ENCODE measurements at regions not wholly inside any gene's neighbourhood (a gene's known extent, or its start where the extent isn't known, plus 50 kb on each side); places are given as distances from the start of the nearest gene placed in this dataset.
"Not testable (repeated sequence)": the region's sequence is repeated elsewhere in the genome, so short reads cannot be mapped to it uniquely, and the experiment has no call there.

- Histone ChIP-seq H3K9me3 (ENCODE audit: control insufficient read depth, insufficient read depth, low read length) (no peaks in the 10 kb centered on the region), H3K27ac (ENCODE audit: low read depth, low read length) (no peak overlapping the region), H3K9me2 (replicated peaks; ENCODE audit: control insufficient read depth, low read length) (no peaks in the 10 kb centered on the region), H3K36me3 (ENCODE audit: control insufficient read depth, low read length) (no peaks in the 10 kb centered on the region), H3K79me2 (ENCODE audit: control insufficient read depth, low read length) (no peaks in the 10 kb centered on the region), H3K27me3 (ENCODE audit: control insufficient read depth, low read length) (no peaks in the 10 kb centered on the region), H4K20me1 (ENCODE audit: control insufficient read depth, insufficient read depth, low read depth, low read length) (no peaks in the 10 kb centered on the region), H3K4me3 (ENCODE audit: low read length) (no peak overlapping the region), H3K4me2 (ENCODE audit: low read length) (no peak overlapping the region), H3F3A (ENCODE audit: control insufficient read depth, insufficient read depth) (no peaks in the 10 kb centered on the region), H3K4me1 (ENCODE audit: control insufficient read depth, low read length) (no peaks in the 10 kb centered on the region)
- TF ChIP-seq CTCF (IDR thresholded peaks at IDR 0.05; ENCODE audit: low read depth, low read length, poor library complexity, severe bottlenecking) (peak; percentile 68), EZH2phosphoT487 (IDR thresholded peaks at IDR 0.05; ENCODE audit: borderline replicate concordance, low read length) (no peak)
Measured at GRCh38 chr10:118423800-118424442, 81.8 kb upstream of the FAM204A start.

- Histone ChIP-seq H3K79me2 (ENCODE audit: control insufficient read depth, low read length) (no peaks in the 10 kb centered on the region), H4K20me1 (ENCODE audit: control insufficient read depth, insufficient read depth, low read depth, low read length) (no peaks in the 10 kb centered on the region), H3K9me2 (replicated peaks; ENCODE audit: control insufficient read depth, low read length) (no peaks in the 10 kb centered on the region), H3K9me3 (ENCODE audit: control insufficient read depth, insufficient read depth, low read length) (no peaks in the 10 kb centered on the region), H3K27me3 (ENCODE audit: control insufficient read depth, low read length) (0 out of 2 replicates have a peak, but pooled peaks cover under 1% of the 10 kb centered on the region), H3K4me3 (ENCODE audit: low read length) (no peak overlapping the region), H3K27ac (ENCODE audit: low read depth, low read length) (no peak overlapping the region), H3K4me2 (ENCODE audit: low read length) (no peak overlapping the region), H3K4me1 (ENCODE audit: control insufficient read depth, low read length) (no peaks in the 10 kb centered on the region), H3K36me3 (ENCODE audit: control insufficient read depth, low read length) (no peaks in the 10 kb centered on the region), H3F3A (ENCODE audit: control insufficient read depth, insufficient read depth) (no peaks in the 10 kb centered on the region)
- no peak for TF ChIP-seq CTCF (IDR thresholded peaks at IDR 0.05; ENCODE audit: low read depth, low read length, poor library complexity, severe bottlenecking)
- TF ChIP-seq EZH2phosphoT487 (IDR thresholded peaks at IDR 0.05; ENCODE audit: borderline replicate concordance, low read length), result no peak
Measured at GRCh38 chr10:118422241-118422640, 80.1 kb upstream of the FAM204A start.

GRCh38 chr10:118420049-118420448 lies 77.9 kb upstream of the FAM204A start:
- not testable (repeated sequence) for H3K27ac ChIP-seq (ENCODE audit: low read depth, low read length); H4K20me1 ChIP-seq (ENCODE audit: control insufficient read depth, insufficient read depth, low read depth, low read length); H3K79me2 ChIP-seq (ENCODE audit: control insufficient read depth, low read length); H3K9me3 ChIP-seq (ENCODE audit: control insufficient read depth, insufficient read depth, low read length); H3K36me3 ChIP-seq (ENCODE audit: control insufficient read depth, low read length); H3K9me2 ChIP-seq (replicated peaks; ENCODE audit: control insufficient read depth, low read length); H3K27me3 ChIP-seq (ENCODE audit: control insufficient read depth, low read length); H3K4me3 ChIP-seq (ENCODE audit: low read length); H3K4me1 ChIP-seq (ENCODE audit: control insufficient read depth, low read length); H3K4me2 ChIP-seq (ENCODE audit: low read length); H3F3A ChIP-seq (ENCODE audit: control insufficient read depth, insufficient read depth)

- 0 out of 2 replicates have a peak, but pooled peaks cover 12% of the 10 kb centered on the region for H3K27me3 ChIP-seq (ENCODE audit: control insufficient read depth, low read length)
- TF ChIP-seq CTCF (IDR thresholded peaks at IDR 0.05; ENCODE audit: low read depth, low read length, poor library complexity, severe bottlenecking) (no peak), EZH2phosphoT487 (IDR thresholded peaks at IDR 0.05; ENCODE audit: borderline replicate concordance, low read length) (no peak)
- H3K79me2 ChIP-seq (ENCODE audit: control insufficient read depth, low read length), result no peaks in the 10 kb centered on the region
- H3K27ac ChIP-seq (ENCODE audit: low read depth, low read length), result no peak overlapping the region
- H3K36me3 ChIP-seq (ENCODE audit: control insufficient read depth, low read length), result no peaks in the 10 kb centered on the region
- H3K4me1 ChIP-seq (ENCODE audit: control insufficient read depth, low read length), result no peaks in the 10 kb centered on the region
- H4K20me1 ChIP-seq (ENCODE audit: control insufficient read depth, insufficient read depth, low read depth, low read length), result no peaks in the 10 kb centered on the region
- no peaks in the 10 kb centered on the region for H3K9me3 ChIP-seq (ENCODE audit: control insufficient read depth, insufficient read depth, low read length)
- no peaks in the 10 kb centered on the region for H3F3A ChIP-seq (ENCODE audit: control insufficient read depth, insufficient read depth)
- H3K4me3 ChIP-seq (ENCODE audit: low read length), result no peak overlapping the region
- no peak overlapping the region for H3K4me2 ChIP-seq (ENCODE audit: low read length)
- H3K9me2 ChIP-seq (replicated peaks; ENCODE audit: control insufficient read depth, low read length), result no peaks in the 10 kb centered on the region
Measured at GRCh38 chr10:118412932-118413331, 70.8 kb upstream of the FAM204A start.
